ENCODE measurements at regions not wholly inside any gene's neighbourhood (a gene's known extent, or its start where the extent isn't known, plus 50 kb on each side); places are given as distances from the start of the nearest gene placed in this dataset.

- TF ChIP-seq POLR2A (IDR thresholded peaks at IDR 0.05; ENCODE audit: low read depth) (no peak), CTCF (IDR thresholded peaks at IDR 0.05) (no peak), EP300 (IDR thresholded peaks at IDR 0.05) (no peak), POLR2AphosphoS5 (IDR thresholded peaks at IDR 0.05) (no peak)
Measured at GRCh38 chr1:164433141-164433817, 125.7 kb upstream of the PBX1 start.
